OCI-LY1 (cell line): ENCODE measurements at regions not wholly inside any gene's neighbourhood (a gene's known extent, or its start where the extent isn't known, plus 50 kb on each side); places are given as distances from the start of the nearest gene placed in this dataset.
"Not testable (repeated sequence)": the region's sequence is repeated elsewhere in the genome, so short reads cannot be mapped to it uniquely, and the experiment has no call there.

Experiments used
- H2AFZ ChIP-seq: fragments of 200-600 bp; sonication (generic), shearing (Covaris generic); 2 replicates; pipeline ENCODE4 v1.6.0; 2014; ENCODE audit warnings: antibody characterized with exemption, mild to moderate bottlenecking, low read length
- H3F3A ChIP-seq: fragments of 200-600 bp; sonication (generic), shearing (Covaris generic); 2 replicates; pipeline ENCODE4 v1.6.0; 2014; ENCODE audit warnings: mild to moderate bottlenecking, antibody characterized with exemption, low read length, moderate library complexity; ENCODE audit not compliant: insufficient read depth
- H3K27ac ChIP-seq: fragments of 200-600 bp; sonication (generic); 2 replicates; pipeline ENCODE4 v1.5.1; 2014; ENCODE audit warnings: low read length, mixed run types, mild to moderate bottlenecking, low read depth; ENCODE audit not compliant: poor library complexity, severe bottlenecking
- H3K27me3 ChIP-seq: fragments of 200-600 bp; sonication (generic); 2 replicates; pipeline ENCODE4 v1.6.0; 2014; ENCODE audit warnings: antibody characterized with exemption, mild to moderate bottlenecking, low read length, moderate library complexity; ENCODE audit not compliant: insufficient read depth
- H3K36me3 ChIP-seq: fragments of 200-600 bp; sonication (generic); 2 replicates; pipeline ENCODE4 v1.6.1; 2014; ENCODE audit warnings: mild to moderate bottlenecking, antibody characterized with exemption, low read length, moderate library complexity, mixed read lengths; ENCODE audit not compliant: insufficient read depth
- H3K4me1 ChIP-seq: fragments of 200-600 bp; sonication (generic); 2 replicates; pipeline ENCODE4 v1.5.1; 2014; ENCODE audit warnings: mild to moderate bottlenecking, low read length, moderate library complexity; ENCODE audit not compliant: insufficient read depth, severe bottlenecking
- H3K4me2 ChIP-seq: fragments of 200-600 bp; sonication (generic), shearing (Covaris generic); 2 replicates; pipeline ENCODE4 v1.6.1; 2014; ENCODE audit warnings: low read length
- H3K4me3 ChIP-seq: fragments of 200-600 bp; sonication (generic); 2 replicates; pipeline ENCODE4 v1.5.1; 2014; ENCODE audit warnings: low read length, low read depth, mild to moderate bottlenecking, mixed read lengths; ENCODE audit not compliant: poor library complexity, severe bottlenecking
- H3K79me2 ChIP-seq: fragments of 200-600 bp; shearing (Covaris generic); 2 replicates; pipeline ENCODE4 v1.6.1; 2016; ENCODE audit warnings: mixed run types, low read length, mixed read lengths; ENCODE audit not compliant: insufficient read depth
- H3K9ac ChIP-seq: fragments of 200-600 bp; sonication (generic), shearing (Covaris generic); 2 replicates; pipeline ENCODE4 v1.6.1; 2014; ENCODE audit warnings: mild to moderate bottlenecking, low read length, mixed read lengths
- H3K9me2 ChIP-seq: fragments of 200-600 bp; sonication (generic), shearing (Covaris generic); 2 replicates; pipeline ENCODE4 v1.6.1; 2014; ENCODE audit warnings: low read depth, mild to moderate bottlenecking, low read length, mixed read lengths
- H3K9me3 ChIP-seq: fragments of 200-600 bp; shearing (Covaris generic); 2 replicates; pipeline ENCODE4 v1.6.1; 2014; ENCODE audit warnings: low read length, mixed read lengths
- H4K20me1 ChIP-seq: fragments of 200-600 bp; sonication (generic), shearing (Covaris generic); 2 replicates; pipeline ENCODE4 v1.6.0; 2016; ENCODE audit warnings: mild to moderate bottlenecking, low read length; ENCODE audit not compliant: insufficient read depth
- CTCF ChIP-seq: fragments of 200-600 bp; sonication (generic), shearing (Covaris generic); IDR thresholded peaks from 2 replicates; pipeline ENCODE4 v1.5.1; 2017; ENCODE audit warnings: mild to moderate bottlenecking, antibody characterized with exemption, low read length, moderate library complexity, mixed read lengths
- EZH2 ChIP-seq: fragments of 200-600 bp; sonication (generic), shearing (Covaris generic); IDR thresholded peaks from 2 replicates; pipeline ENCODE4 v1.8.0; 2017; ENCODE audit warnings: borderline replicate concordance, mixed run types, mild to moderate bottlenecking, antibody characterized with exemption, low read length, moderate library complexity, mixed read lengths

- H3K9me2 ChIP-seq, result no peaks in the 10 kb centered on the region
- H3K9me3 ChIP-seq, result no peaks in the 10 kb centered on the region
- no peak overlapping the region for H3K4me3 ChIP-seq
- TF ChIP-seq CTCF (no peak), EZH2 (no peak)
- no peak overlapping the region for H3K27ac ChIP-seq
- H3K36me3 ChIP-seq, result no peaks in the 10 kb centered on the region
- H3K4me2 ChIP-seq, result no peak overlapping the region
- H3K79me2 ChIP-seq, result no peaks in the 10 kb centered on the region
- no peaks in the 10 kb centered on the region for H3F3A ChIP-seq
- no peaks in the 10 kb centered on the region for H4K20me1 ChIP-seq
- no peak overlapping the region for H2AFZ ChIP-seq
- no peak overlapping the region for H3K9ac ChIP-seq
- H3K4me1 ChIP-seq, result no peaks in the 10 kb centered on the region
- H3K27me3 ChIP-seq, result no peaks in the 10 kb centered on the region
These were observed 256.6 kb upstream of the IL12B start for GRCh38 chr5:159586921-159587320.

- Histone ChIP-seq H3K27ac (no peak overlapping the region), H3F3A (no peaks in the 10 kb centered on the region), H3K79me2 (no peaks in the 10 kb centered on the region), H3K27me3 (no peaks in the 10 kb centered on the region), H3K4me2 (no peak overlapping the region), H3K36me3 (no peaks in the 10 kb centered on the region), H3K9me3 (no peaks in the 10 kb centered on the region), H3K4me1 (no peaks in the 10 kb centered on the region), H3K4me3 (no peak overlapping the region), H3K9me2 (no peaks in the 10 kb centered on the region), H2AFZ (no peak overlapping the region), H3K9ac (no peak overlapping the region), H4K20me1 (no peaks in the 10 kb centered on the region)
- TF ChIP-seq EZH2, result no peak
- TF ChIP-seq CTCF, result no peak
These were observed 258.7 kb upstream of the IL12B start for GRCh38 chr5:159588941-159589340.

- Histone ChIP-seq H3K9ac (no peak overlapping the region), H3K27me3 (no peaks in the 10 kb centered on the region), H3K4me3 (no peak overlapping the region), H3K79me2 (no peaks in the 10 kb centered on the region), H3K4me1 (no peaks in the 10 kb centered on the region), H4K20me1 (no peaks in the 10 kb centered on the region), H3K27ac (no peak overlapping the region), H2AFZ (no peak overlapping the region), H3K9me3 (no peaks in the 10 kb centered on the region), H3K4me2 (no peak overlapping the region), H3K9me2 (no peaks in the 10 kb centered on the region), H3K36me3 (no peaks in the 10 kb centered on the region), H3F3A (no peaks in the 10 kb centered on the region)
- no peak for TF ChIP-seq EZH2
- TF ChIP-seq CTCF, result no peak
These were observed 263.3 kb upstream of the IL12B start for GRCh38 chr5:159593518-159594073.

GRCh38 chr5:159595561-159595960 is 265.3 kb upstream of the IL12B start:
- H3K4me1 ChIP-seq, H3K27ac ChIP-seq, H3K9me3 ChIP-seq, H3K4me3 ChIP-seq, H3K9me2 ChIP-seq, H3K4me2 ChIP-seq, H3K9ac ChIP-seq, H3K36me3 ChIP-seq, H4K20me1 ChIP-seq, H3K79me2 ChIP-seq, H3F3A ChIP-seq, H3K27me3 ChIP-seq, H2AFZ ChIP-seq: not testable (repeated sequence)
